ENCODE measurements at regions not wholly inside any gene's neighbourhood (a gene's known extent, or its start where the extent isn't known, plus 50 kb on each side); places are given as distances from the start of the nearest gene placed in this dataset.

- Mint-ChIP-seq H3K36me3 (ENCODE audit: low read depth) (no peaks in the 10 kb centered on the region), H3K27ac (no peak overlapping the region), H3K9me3 (no peaks in the 10 kb centered on the region), H3K4me1 (no peaks in the 10 kb centered on the region), H3K27me3 (peaks cover 1% of the 10 kb centered on the region), H3K4me3 (no peak overlapping the region)
- no peak for DNase-seq
- ATAC-seq = no peak
Measured at GRCh38 chr18:49658823-49659404, 97.1 kb downstream of the LIPG start.

- no peaks in the 10 kb centered on the region for H3K4me1 Mint-ChIP-seq
- DNase-seq (no peak), ATAC-seq (no peak)
Measured at GRCh38 chr18:49656073-49656692, 94.3 kb downstream of the LIPG start.

GRCh38 chr18:49655266-49656072 is 93.6 kb downstream of the LIPG start:
- Mint-ChIP-seq H3K27me3 (peaks cover 1% of the 10 kb centered on the region), H3K4me1 (no peaks in the 10 kb centered on the region), H3K36me3 (ENCODE audit: low read depth) (no peaks in the 10 kb centered on the region), H3K4me3 (no peak overlapping the region), H3K9me3 (no peaks in the 10 kb centered on the region), H3K27ac (no peak overlapping the region)
- ATAC-seq (no peak), DNase-seq (no peak)

More at GRCh38 chr18:49656073-49656692, 94.3 kb downstream of the LIPG start:
- Mint-ChIP-seq H3K9me3 (no peaks in the 10 kb centered on the region), H3K27me3 (peaks cover 1% of the 10 kb centered on the region), H3K36me3 (ENCODE audit: low read depth) (no peaks in the 10 kb centered on the region), H3K4me3 (no peak overlapping the region), H3K27ac (no peak overlapping the region)

DNA sequence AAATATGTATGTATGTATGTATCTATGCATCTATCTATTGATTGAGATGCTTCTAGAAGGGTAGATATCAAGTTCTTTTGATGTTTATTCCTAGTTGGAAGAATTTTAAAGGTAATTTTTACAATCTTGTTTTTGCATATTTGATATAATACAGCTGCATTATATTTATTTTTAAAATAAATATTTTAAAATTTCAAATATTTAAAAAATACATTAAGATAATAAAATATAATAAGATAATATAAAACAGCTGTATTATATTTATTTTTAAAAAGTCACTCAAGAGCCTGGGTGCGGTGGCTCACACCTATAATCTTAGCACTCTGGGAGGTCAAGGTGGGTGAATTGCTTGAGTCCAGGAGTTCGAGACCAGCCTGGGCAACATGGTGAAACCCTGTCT is 92.5 kb downstream of the LIPG start:
- DNase-seq (no peak), ATAC-seq (no peak)
- no peaks in the 10 kb centered on the region for H3K36me3 Mint-ChIP-seq (ENCODE audit: low read depth)
- no peaks in the 10 kb centered on the region for H3K9me3 Mint-ChIP-seq
- no peaks in the 10 kb centered on the region for H3K4me1 Mint-ChIP-seq
- H3K4me3 Mint-ChIP-seq = no peak overlapping the region
- H3K27me3 Mint-ChIP-seq = peaks cover 1% of the 10 kb centered on the region
- H3K27ac Mint-ChIP-seq = no peak overlapping the region

DNA sequence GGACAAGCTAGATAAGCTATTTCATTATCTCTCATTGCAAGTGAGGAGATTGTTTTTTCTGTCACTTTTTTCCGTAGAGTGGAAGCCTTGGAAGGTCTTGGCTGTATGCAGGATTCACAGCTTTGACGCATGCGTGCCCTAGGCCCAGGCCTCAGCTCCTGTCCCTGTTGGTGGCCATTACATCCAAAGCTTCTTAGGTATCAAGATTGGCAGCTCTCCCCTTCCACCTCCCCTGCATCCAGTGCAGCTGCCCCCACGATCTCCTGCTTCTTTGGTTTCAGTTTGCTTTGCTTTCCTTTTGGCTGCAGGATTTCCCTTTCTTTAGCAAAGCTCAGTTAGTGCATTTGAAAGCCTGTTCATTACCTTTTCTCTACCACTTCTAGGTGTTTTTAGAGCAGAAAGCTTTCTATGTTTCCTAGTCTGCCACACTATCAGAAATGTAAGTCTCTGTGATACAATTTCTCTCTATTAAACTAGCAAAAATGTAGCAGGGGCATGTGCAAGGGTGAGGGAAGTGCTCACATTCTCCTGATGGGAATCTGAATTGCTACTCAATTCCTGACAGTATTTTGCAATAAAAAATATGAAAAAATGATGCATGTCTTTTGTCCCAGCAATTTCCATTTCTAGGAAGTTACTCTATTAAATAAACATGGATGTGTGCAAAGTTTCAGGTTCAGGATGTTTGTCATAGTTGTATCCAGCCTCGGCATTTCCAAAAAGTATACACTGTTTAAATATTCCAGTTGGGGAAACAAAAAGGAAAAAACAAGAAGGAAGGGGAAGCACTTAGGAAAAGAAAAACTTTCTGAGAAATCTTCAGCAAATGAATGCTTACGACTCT is 91.2 kb downstream of the LIPG start:
- DNase-seq = no peak
- no peaks in the 10 kb centered on the region for H3K4me1 Mint-ChIP-seq

DNA sequence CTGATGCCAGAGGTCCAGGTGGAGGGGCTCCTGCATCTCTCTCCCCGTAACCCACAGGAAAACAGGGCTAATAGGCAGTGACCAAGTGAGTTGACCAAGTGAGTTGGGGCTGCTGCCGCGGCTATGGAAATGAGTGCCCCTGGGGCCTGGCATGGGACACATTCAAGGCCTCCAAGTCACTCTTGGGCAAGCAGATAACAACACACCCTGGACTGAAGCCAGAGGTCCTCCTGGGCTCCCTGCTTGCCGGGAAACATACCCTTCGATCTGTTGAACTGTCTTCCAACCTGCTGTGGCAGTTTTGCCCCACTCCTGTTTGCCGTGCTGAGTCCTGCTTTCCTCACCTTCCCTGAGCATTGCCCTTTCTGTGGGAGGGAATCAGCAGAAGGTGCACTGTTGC is 89.2 kb downstream of the LIPG start:
- Mint-ChIP-seq H3K27ac (no peak overlapping the region), H3K27me3 (no peaks in the 10 kb centered on the region), H3K4me3 (no peak overlapping the region), H3K9me3 (no peaks in the 10 kb centered on the region), H3K4me1 (no peaks in the 10 kb centered on the region), H3K36me3 (ENCODE audit: low read depth) (no peaks in the 10 kb centered on the region)
- no peak for DNase-seq
- ATAC-seq = no peak

More for the DNA sequence above, 91.2 kb downstream of the LIPG start:
- no peaks in the 10 kb centered on the region for H3K9me3 Mint-ChIP-seq
- ATAC-seq = no peak
- H3K27ac Mint-ChIP-seq = no peak overlapping the region
- no peaks in the 10 kb centered on the region for H3K27me3 Mint-ChIP-seq
- no peaks in the 10 kb centered on the region for H3K36me3 Mint-ChIP-seq (ENCODE audit: low read depth)
- no peak overlapping the region for H3K4me3 Mint-ChIP-seq

DNA sequence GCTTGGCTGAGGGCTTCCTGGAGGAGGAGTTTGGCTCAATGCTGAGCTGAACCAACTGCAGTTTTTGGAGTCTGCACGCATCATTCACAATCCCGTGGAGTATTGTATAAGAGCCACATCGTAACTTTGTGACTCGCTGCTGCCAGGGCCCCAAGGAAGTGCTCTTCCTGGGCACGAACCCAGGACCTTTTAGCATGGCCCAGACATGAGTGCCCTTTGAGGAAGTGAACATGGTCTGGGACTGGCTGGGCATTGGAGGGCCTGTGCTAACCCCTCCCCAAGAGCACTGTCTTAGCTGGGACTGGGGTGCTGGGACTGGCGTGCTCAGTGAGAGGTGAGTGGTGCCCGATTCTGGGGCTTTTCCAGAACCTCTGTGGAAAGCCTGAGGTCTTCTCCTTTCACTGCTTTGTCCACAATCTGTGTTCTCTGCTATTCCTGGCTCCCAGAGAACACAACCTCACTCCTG is 88.6 kb downstream of the LIPG start:
- Mint-ChIP-seq H3K36me3 (ENCODE audit: low read depth) (no peaks in the 10 kb centered on the region), H3K27me3 (no peaks in the 10 kb centered on the region), H3K4me3 (no peak overlapping the region), H3K9me3 (no peaks in the 10 kb centered on the region), H3K27ac (no peak overlapping the region), H3K4me1 (no peaks in the 10 kb centered on the region)
- DNase-seq (no peak), ATAC-seq (no peak)

- no peak for ATAC-seq
- no peak overlapping the region for H3K27ac Mint-ChIP-seq
Measured at GRCh38 chr18:49648811-49649210, 87.0 kb downstream of the LIPG start.

More at GRCh38 chr18:49648811-49649210, 87.0 kb downstream of the LIPG start:
- H3K9me3 Mint-ChIP-seq = no peaks in the 10 kb centered on the region
- no peaks in the 10 kb centered on the region for H3K36me3 Mint-ChIP-seq (ENCODE audit: low read depth)
- no peak for DNase-seq
- H3K27me3 Mint-ChIP-seq = peaks cover 3% of the 10 kb centered on the region
- H3K4me3 Mint-ChIP-seq = no peak overlapping the region
- no peaks in the 10 kb centered on the region for H3K4me1 Mint-ChIP-seq

Data from activated naive CD8-positive, alpha-beta T cell treated with anti-CD3 and anti-CD28 coated beads, Interleukin-2, amount 50 U/mL, for 24 hours (primary cell).